ENCODE measurements at regions not wholly inside any gene's neighbourhood (a gene's known extent, or its start where the extent isn't known, plus 50 kb on each side); places are given as distances from the start of the nearest gene placed in this dataset.

DNA sequence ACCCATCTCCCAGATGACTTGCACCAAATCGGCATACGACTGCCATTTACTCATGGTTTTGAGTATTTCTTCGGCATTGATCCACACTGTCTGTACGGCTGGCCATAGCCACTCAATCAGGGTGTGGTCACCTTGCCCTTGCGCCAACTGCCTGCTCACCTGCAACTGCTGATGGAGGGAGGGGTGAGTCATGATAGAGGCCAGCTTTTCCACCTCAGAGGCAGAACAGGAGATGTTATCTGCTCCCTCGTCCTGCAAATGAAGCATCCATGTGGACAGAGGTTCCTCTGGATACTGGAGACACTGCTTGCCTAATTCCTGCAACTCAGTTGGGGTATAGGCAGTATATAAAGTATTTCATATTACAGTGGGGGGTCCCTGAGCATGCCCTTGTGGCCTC, 85.6 kb upstream of the ATP10B start:
- no peaks in the 10 kb centered on the region for H3K36me3 ChIP-seq (ENCODE audit: control insufficient read depth in 1 of 2, insufficient read depth in 2 of 2, low read length in 2 of 2)
- H3K27ac ChIP-seq (ENCODE audit: low read depth, low read length), result no peak overlapping the region
- H3K4me1 ChIP-seq (ENCODE audit: control insufficient read depth in 1 of 2, insufficient read depth in 2 of 2, low read length in 2 of 2), result peaks cover 9% of the 10 kb centered on the region in 2 donors
- H3K4me3 ChIP-seq (ENCODE audit: low read depth in 1 of 2, low read length in 2 of 2), result no peak overlapping the region
- no peaks in the 10 kb centered on the region for H3K27me3 ChIP-seq (ENCODE audit: control insufficient read depth in 1 of 2, insufficient read depth in 2 of 2, low read length in 2 of 2)
- no peak overlapping the region for H3K9ac ChIP-seq (ENCODE audit: low read depth in 1 of 2, low read length in 2 of 2)
- no peaks in the 10 kb centered on the region for H3K9me3 ChIP-seq (ENCODE audit: control insufficient read depth in 1 of 2, low read length in 2 of 2)

DNA sequence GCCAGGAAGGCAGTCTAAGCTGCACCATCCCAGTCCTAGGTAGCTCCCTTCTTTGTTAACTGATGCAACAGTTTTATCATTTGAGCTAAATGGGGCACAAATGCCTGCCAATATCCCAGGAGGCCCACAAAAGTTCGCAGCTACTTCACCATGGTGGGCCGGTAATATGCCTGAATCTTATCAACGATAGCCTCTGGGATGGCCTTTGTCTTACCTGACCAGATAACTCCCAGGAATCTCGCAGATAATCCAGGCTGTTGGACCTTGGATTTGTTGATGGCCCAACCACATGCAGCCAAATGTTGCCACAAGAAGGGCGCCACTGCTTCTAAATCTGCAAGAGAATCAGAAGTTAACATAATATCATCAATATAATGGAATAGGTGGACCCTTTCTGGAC, 83.8 kb upstream of the ATP10B start:
- no peaks in the 10 kb centered on the region for H3K36me3 ChIP-seq (ENCODE audit: control insufficient read depth in 1 of 2, insufficient read depth in 2 of 2, low read length in 2 of 2)
- no peak overlapping the region for H3K27ac ChIP-seq (ENCODE audit: low read depth, low read length)
- H3K27me3 ChIP-seq (ENCODE audit: control insufficient read depth in 1 of 2, insufficient read depth in 2 of 2, low read length in 2 of 2), result no peaks in the 10 kb centered on the region
- no peak overlapping the region for H3K4me3 ChIP-seq (ENCODE audit: low read depth in 1 of 2, low read length in 2 of 2)
- peaks cover 9% of the 10 kb centered on the region in 2 donors for H3K4me1 ChIP-seq (ENCODE audit: control insufficient read depth in 1 of 2, insufficient read depth in 2 of 2, low read length in 2 of 2)
- H3K9me3 ChIP-seq (ENCODE audit: control insufficient read depth in 1 of 2, low read length in 2 of 2), result no peaks in the 10 kb centered on the region
- H3K9ac ChIP-seq (ENCODE audit: low read depth in 1 of 2, low read length in 2 of 2), result no peak overlapping the region

DNA sequence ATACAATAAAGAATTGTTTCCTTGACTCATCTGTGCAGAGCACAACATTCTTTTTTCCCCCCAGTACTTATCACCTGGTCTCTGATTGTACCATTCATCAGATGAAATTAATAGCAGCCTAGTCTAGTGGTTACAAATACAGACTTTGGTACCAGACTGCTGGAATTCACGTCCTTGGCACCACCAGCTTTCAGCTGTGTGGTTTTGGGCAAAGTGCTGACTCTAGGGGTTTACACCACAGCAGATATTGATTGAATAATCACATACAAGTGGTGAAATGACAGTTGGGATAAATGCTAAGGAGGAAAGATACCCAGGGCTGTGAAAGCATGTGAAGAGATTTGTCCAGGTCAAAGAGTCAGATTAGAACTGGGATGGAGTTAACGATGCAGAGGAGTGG, 79.3 kb upstream of the ATP10B start:
- Histone ChIP-seq H3K27me3 (ENCODE audit: control insufficient read depth in 1 of 2, insufficient read depth in 2 of 2, low read length in 2 of 2) (no peaks in the 10 kb centered on the region), H3K36me3 (ENCODE audit: control insufficient read depth in 1 of 2, insufficient read depth in 2 of 2, low read length in 2 of 2) (no peaks in the 10 kb centered on the region), H3K9ac (ENCODE audit: low read depth in 1 of 2, low read length in 2 of 2) (no peak overlapping the region), H3K4me3 (ENCODE audit: low read depth in 1 of 2, low read length in 2 of 2) (no peak overlapping the region), H3K9me3 (ENCODE audit: control insufficient read depth in 1 of 2, low read length in 2 of 2) (no peaks in the 10 kb centered on the region), H3K4me1 (ENCODE audit: control insufficient read depth in 1 of 2, insufficient read depth in 2 of 2, low read length in 2 of 2) (peaks cover 30 to 35% of the 10 kb centered on the region in 2 donors), H3K27ac (ENCODE audit: low read depth, low read length) (no peak overlapping the region)

DNA sequence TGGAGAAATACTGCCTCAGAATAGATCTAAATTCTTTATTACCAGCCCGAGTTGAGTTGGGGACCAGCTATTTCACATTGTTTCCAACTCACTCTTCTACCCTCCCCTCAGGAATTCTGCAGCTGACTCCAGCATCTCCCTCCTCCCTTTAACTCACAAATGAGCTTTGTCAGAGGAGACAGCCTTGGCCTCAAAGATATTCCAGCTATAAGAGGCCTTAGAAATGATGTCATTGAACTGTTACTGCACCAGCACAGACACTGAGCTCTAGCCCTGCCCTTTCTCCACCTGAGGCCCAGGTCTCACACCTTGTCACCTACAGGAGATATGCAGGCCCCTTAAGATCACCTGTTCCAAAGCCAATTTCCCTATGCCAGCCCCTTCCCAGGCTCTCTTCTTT, 78.4 kb upstream of the ATP10B start:
- Histone ChIP-seq H3K27ac (ENCODE audit: low read depth, low read length) (no peak overlapping the region), H3K9ac (ENCODE audit: low read depth in 1 of 2, low read length in 2 of 2) (no peak overlapping the region), H3K36me3 (ENCODE audit: control insufficient read depth in 1 of 2, insufficient read depth in 2 of 2, low read length in 2 of 2) (no peaks in the 10 kb centered on the region), H3K4me3 (ENCODE audit: low read depth in 1 of 2, low read length in 2 of 2) (no peak overlapping the region), H3K27me3 (ENCODE audit: control insufficient read depth in 1 of 2, insufficient read depth in 2 of 2, low read length in 2 of 2) (no peaks in the 10 kb centered on the region), H3K4me1 (ENCODE audit: control insufficient read depth in 1 of 2, insufficient read depth in 2 of 2, low read length in 2 of 2) (peaks cover 39 to 44% of the 10 kb centered on the region in 2 donors), H3K9me3 (ENCODE audit: control insufficient read depth in 1 of 2, low read length in 2 of 2) (no peaks in the 10 kb centered on the region)

GRCh38 chr5:160929906-160930305, 77.9 kb upstream of the ATP10B start:
- Histone ChIP-seq H3K4me1 (ENCODE audit: control insufficient read depth in 1 of 2, insufficient read depth in 2 of 2, low read length in 2 of 2) (peaks cover 44 to 49% of the 10 kb centered on the region in 2 donors), H3K36me3 (ENCODE audit: control insufficient read depth in 1 of 2, insufficient read depth in 2 of 2, low read length in 2 of 2) (no peaks in the 10 kb centered on the region), H3K9me3 (ENCODE audit: control insufficient read depth in 1 of 2, low read length in 2 of 2) (no peaks in the 10 kb centered on the region), H3K4me3 (ENCODE audit: low read depth in 1 of 2, low read length in 2 of 2) (no peak overlapping the region), H3K27ac (ENCODE audit: low read depth, low read length) (no peak overlapping the region), H3K9ac (ENCODE audit: low read depth in 1 of 2, low read length in 2 of 2) (no peak overlapping the region), H3K27me3 (ENCODE audit: control insufficient read depth in 1 of 2, insufficient read depth in 2 of 2, low read length in 2 of 2) (no peaks in the 10 kb centered on the region)

GRCh38 chr5:160929360-160929759, 77.3 kb upstream of the ATP10B start:
- Histone ChIP-seq H3K9ac (ENCODE audit: low read depth in 1 of 2, low read length in 2 of 2) (no peak overlapping the region), H3K4me3 (ENCODE audit: low read depth in 1 of 2, low read length in 2 of 2) (no peak overlapping the region), H3K9me3 (ENCODE audit: control insufficient read depth in 1 of 2, low read length in 2 of 2) (no peaks in the 10 kb centered on the region), H3K27me3 (ENCODE audit: control insufficient read depth in 1 of 2, insufficient read depth in 2 of 2, low read length in 2 of 2) (no peaks in the 10 kb centered on the region), H3K27ac (ENCODE audit: low read depth, low read length) (no peak overlapping the region), H3K36me3 (ENCODE audit: control insufficient read depth in 1 of 2, insufficient read depth in 2 of 2, low read length in 2 of 2) (no peaks in the 10 kb centered on the region), H3K4me1 (ENCODE audit: control insufficient read depth in 1 of 2, insufficient read depth in 2 of 2, low read length in 2 of 2) (peaks cover 49 to 54% of the 10 kb centered on the region in 2 donors)

GRCh38 chr5:160926428-160926827, 74.4 kb upstream of the ATP10B start:
- H3K4me1 ChIP-seq (ENCODE audit: control insufficient read depth in 1 of 2, insufficient read depth in 2 of 2, low read length in 2 of 2), result peaks cover 75 to 78% of the 10 kb centered on the region in 2 donors
- no peak overlapping the region for H3K4me3 ChIP-seq (ENCODE audit: low read depth in 1 of 2, low read length in 2 of 2)
- no peaks in the 10 kb centered on the region for H3K27me3 ChIP-seq (ENCODE audit: control insufficient read depth in 1 of 2, insufficient read depth in 2 of 2, low read length in 2 of 2)
- no peak overlapping the region for H3K27ac ChIP-seq (ENCODE audit: low read depth, low read length)
- no peak overlapping the region for H3K9ac ChIP-seq (ENCODE audit: low read depth in 1 of 2, low read length in 2 of 2)
- no peaks in the 10 kb centered on the region for H3K36me3 ChIP-seq (ENCODE audit: control insufficient read depth in 1 of 2, insufficient read depth in 2 of 2, low read length in 2 of 2)
- H3K9me3 ChIP-seq (ENCODE audit: control insufficient read depth in 1 of 2, low read length in 2 of 2), result no peaks in the 10 kb centered on the region

DNA sequence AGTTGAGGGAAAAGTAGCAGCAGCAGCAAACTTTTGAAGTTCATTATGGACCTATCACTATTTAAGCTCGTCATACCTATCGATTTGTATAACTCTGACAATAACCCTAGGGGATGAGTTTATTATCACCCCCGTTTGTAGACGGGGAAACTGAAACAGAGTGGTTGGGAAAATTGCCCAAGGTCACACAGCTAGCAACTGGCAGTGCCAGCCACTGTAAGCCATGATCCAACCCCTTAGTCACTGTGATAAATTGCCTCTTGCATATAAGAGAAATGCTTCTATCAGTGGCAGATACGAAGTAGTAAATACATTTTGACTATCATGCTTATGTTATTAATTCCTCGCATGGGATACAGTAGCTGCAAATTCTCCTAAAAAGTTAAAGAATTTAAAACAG, 73.3 kb upstream of the ATP10B start:
- Histone ChIP-seq H3K27me3 (ENCODE audit: control insufficient read depth in 1 of 2, insufficient read depth in 2 of 2, low read length in 2 of 2) (no peaks in the 10 kb centered on the region), H3K4me1 (ENCODE audit: control insufficient read depth in 1 of 2, insufficient read depth in 2 of 2, low read length in 2 of 2) (peaks cover 77 to 78% of the 10 kb centered on the region in 2 donors), H3K4me3 (ENCODE audit: low read depth in 1 of 2, low read length in 2 of 2) (no peak overlapping the region), H3K36me3 (ENCODE audit: control insufficient read depth in 1 of 2, insufficient read depth in 2 of 2, low read length in 2 of 2) (no peaks in the 10 kb centered on the region), H3K9me3 (ENCODE audit: control insufficient read depth in 1 of 2, low read length in 2 of 2) (no peaks in the 10 kb centered on the region), H3K27ac (ENCODE audit: low read depth, low read length) (no peak overlapping the region), H3K9ac (ENCODE audit: low read depth in 1 of 2, low read length in 2 of 2) (no peak overlapping the region)

DNA sequence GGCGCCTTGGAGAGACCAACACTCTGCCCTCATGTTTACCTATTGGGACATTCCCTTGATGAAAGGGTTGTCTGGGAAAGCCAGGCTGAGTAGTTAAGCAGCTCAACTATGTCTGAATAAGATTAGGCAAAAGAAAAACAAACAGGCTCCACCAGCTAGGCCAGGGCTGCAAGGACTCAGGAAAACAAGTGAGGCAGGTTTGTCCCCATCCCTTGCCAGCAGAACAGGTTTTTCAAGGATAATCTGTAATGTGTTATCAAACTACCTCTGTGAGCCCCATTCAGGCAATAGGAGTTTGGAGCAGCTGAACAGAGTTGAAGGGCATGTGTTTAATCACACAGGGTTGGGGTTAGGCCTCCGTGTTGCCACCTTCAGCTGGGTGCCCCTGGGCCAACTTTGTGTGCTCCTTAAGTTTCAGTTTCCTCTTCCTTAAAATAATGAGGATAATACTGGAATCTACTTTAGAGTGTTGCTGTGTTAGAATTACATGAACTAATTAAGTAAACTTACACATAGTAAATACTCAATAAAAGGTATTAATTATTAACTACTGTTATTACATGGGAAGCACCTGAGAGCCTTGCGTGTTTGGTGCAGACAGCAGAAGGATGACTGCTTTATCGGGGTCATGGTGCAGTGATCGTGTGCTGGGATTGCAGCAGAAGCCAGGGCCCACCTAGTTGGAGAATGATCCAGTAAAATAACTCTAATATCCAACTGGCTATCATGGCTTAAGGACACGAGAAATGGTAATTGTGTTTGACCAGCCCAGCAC, 72.1 kb upstream of the ATP10B start:
- Histone ChIP-seq H3K27ac (ENCODE audit: low read depth, low read length) (no peak overlapping the region), H3K36me3 (ENCODE audit: control insufficient read depth in 1 of 2, insufficient read depth in 2 of 2, low read length in 2 of 2) (no peaks in the 10 kb centered on the region), H3K4me1 (ENCODE audit: control insufficient read depth in 1 of 2, insufficient read depth in 2 of 2, low read length in 2 of 2) (peaks cover 70% of the 10 kb centered on the region in 2 donors), H3K27me3 (ENCODE audit: control insufficient read depth in 1 of 2, insufficient read depth in 2 of 2, low read length in 2 of 2) (no peaks in the 10 kb centered on the region), H3K9me3 (ENCODE audit: control insufficient read depth in 1 of 2, low read length in 2 of 2) (no peaks in the 10 kb centered on the region), H3K4me3 (ENCODE audit: low read depth in 1 of 2, low read length in 2 of 2) (no peak overlapping the region), H3K9ac (ENCODE audit: low read depth in 1 of 2, low read length in 2 of 2) (no peak overlapping the region)

DNA sequence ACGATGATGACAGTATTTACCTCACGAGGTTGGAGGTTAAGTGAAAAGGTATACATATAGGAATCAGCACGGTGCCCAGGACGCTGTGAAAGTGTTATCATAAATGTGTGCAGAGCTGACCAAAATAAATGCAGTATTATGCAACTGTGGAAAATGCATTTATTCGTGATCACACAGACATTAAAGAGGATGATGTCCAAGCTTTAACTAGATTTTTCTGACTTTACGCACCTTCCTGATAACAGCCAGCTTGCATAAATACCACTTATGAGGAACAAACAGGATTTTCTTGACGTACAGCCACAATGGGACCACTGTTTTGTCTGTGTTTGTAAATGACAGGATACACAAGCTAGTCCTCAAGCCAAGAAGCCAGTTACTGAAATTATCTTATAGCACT, 71.4 kb upstream of the ATP10B start:
- no peak overlapping the region for H3K27ac ChIP-seq (ENCODE audit: low read depth, low read length)
- peak overlapping the region in 1 of 2 donors; percentile 17 for H3K4me3 ChIP-seq (ENCODE audit: low read depth in 1 of 2, low read length in 2 of 2)
- no peaks in the 10 kb centered on the region for H3K27me3 ChIP-seq (ENCODE audit: control insufficient read depth in 1 of 2, insufficient read depth in 2 of 2, low read length in 2 of 2)
- no peaks in the 10 kb centered on the region for H3K9me3 ChIP-seq (ENCODE audit: control insufficient read depth in 1 of 2, low read length in 2 of 2)
- peaks cover 63 to 64% of the 10 kb centered on the region in 2 donors for H3K4me1 ChIP-seq (ENCODE audit: control insufficient read depth in 1 of 2, insufficient read depth in 2 of 2, low read length in 2 of 2)
- no peak overlapping the region for H3K9ac ChIP-seq (ENCODE audit: low read depth in 1 of 2, low read length in 2 of 2)
- H3K36me3 ChIP-seq (ENCODE audit: control insufficient read depth in 1 of 2, insufficient read depth in 2 of 2, low read length in 2 of 2), result no peaks in the 10 kb centered on the region
